GM23338 (cell line): ENCODE measurements at regions not wholly inside any gene's neighbourhood (a gene's known extent, or its start where the extent isn't known, plus 50 kb on each side); places are given as distances from the start of the nearest gene placed in this dataset.

Experiments
- CREB1 ChIP-seq: fragments of 250-450 bp; sonication (Bioruptor Pico); IDR thresholded peaks from 2 replicates; pipeline ENCODE4 v1.5.0; 2020; ENCODE audit warnings: low read depth, mild to moderate bottlenecking, moderate library complexity
- EZH2 ChIP-seq: fragments of 200-600 bp; sonication (generic); IDR thresholded peaks from one replicate; pipeline ENCODE4 v1.8.0; 2017; ENCODE audit warnings: antibody characterized with exemption, mild to moderate bottlenecking, low read depth; ENCODE audit not compliant: unreplicated experiment
- EZH2phosphoT487 ChIP-seq: fragments of 200-600 bp; sonication (generic); IDR thresholded peaks from one replicate; pipeline ENCODE4 v1.8.1; 2018; ENCODE audit warnings: antibody characterized with exemption; ENCODE audit not compliant: unreplicated experiment
- JUNB ChIP-seq: IDR thresholded peaks from one replicate; pipeline ENCODE4 v1.6.1; 2016; ENCODE audit warnings: antibody characterized with exemption; ENCODE audit not compliant: unreplicated experiment
- NANOG ChIP-seq: IDR thresholded peaks from 2 replicates; pipeline ENCODE4 v1.6.1; 2016; ENCODE audit warnings: antibody characterized with exemption, borderline replicate concordance
- POLR2AphosphoS5 ChIP-seq: IDR thresholded peaks from 2 replicates; pipeline ENCODE4 v1.6.1; 2016; ENCODE audit warnings: antibody characterized with exemption, low read depth
- STAT1 ChIP-seq: IDR thresholded peaks from one replicate; pipeline ENCODE4 v1.6.1; 2016; ENCODE audit warnings: antibody characterized with exemption; ENCODE audit not compliant: unreplicated experiment
- ZNF331 ChIP-seq: fragments of 250-450 bp; sonication (Bioruptor Pico); IDR thresholded peaks from 2 replicates; pipeline ENCODE4 v1.5.0; 2020; ENCODE audit warnings: low read depth, mild to moderate bottlenecking, moderate library complexity
- TF ChIP-seq, protein P1 (sequence below), 2 experiments: fragments of 200-600 bp in 1 of 2; sonication (generic) in 1 of 2; conservative IDR thresholded peaks; 2 replicates each; pipeline versions ENCODE4 v1.5.1 to v1.6.1; 2016 to 2017; ENCODE audit warnings: antibody characterized with exemption in 2 of 2, low read depth in 2 of 2, mild to moderate bottlenecking in 2 of 2, moderate library complexity in 1 of 2
- TF ChIP-seq, protein P2 (sequence below): IDR thresholded peaks from 2 replicates; pipeline ENCODE4 v1.6.1; 2016; ENCODE audit warnings: antibody characterized with exemption
- TF ChIP-seq, protein P3 (sequence below): IDR thresholded peaks from one replicate; pipeline ENCODE4 v1.6.1; 2018; ENCODE audit warnings: antibody characterized with exemption; ENCODE audit not compliant: unreplicated experiment

DNA sequence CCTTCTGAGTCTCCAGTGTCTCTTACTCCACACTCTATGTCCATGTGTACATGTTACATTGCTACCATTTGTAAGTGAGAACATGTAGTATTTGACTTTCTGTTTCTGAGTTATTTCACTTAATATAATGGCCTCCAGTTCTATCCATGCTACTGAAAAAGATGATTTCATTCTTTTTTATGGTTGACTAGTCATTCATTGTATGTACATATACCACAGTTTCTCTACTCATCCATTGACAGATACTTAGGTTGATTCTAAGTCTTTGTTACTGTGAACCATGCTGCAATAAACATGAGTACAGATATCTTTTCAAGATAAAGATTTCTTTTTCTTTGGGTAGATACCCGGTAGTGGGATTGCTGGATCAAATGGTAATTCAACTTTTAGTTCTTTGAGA lies 107.1 kb upstream of the CHD1 start:
- TF ChIP-seq, protein P1, sequence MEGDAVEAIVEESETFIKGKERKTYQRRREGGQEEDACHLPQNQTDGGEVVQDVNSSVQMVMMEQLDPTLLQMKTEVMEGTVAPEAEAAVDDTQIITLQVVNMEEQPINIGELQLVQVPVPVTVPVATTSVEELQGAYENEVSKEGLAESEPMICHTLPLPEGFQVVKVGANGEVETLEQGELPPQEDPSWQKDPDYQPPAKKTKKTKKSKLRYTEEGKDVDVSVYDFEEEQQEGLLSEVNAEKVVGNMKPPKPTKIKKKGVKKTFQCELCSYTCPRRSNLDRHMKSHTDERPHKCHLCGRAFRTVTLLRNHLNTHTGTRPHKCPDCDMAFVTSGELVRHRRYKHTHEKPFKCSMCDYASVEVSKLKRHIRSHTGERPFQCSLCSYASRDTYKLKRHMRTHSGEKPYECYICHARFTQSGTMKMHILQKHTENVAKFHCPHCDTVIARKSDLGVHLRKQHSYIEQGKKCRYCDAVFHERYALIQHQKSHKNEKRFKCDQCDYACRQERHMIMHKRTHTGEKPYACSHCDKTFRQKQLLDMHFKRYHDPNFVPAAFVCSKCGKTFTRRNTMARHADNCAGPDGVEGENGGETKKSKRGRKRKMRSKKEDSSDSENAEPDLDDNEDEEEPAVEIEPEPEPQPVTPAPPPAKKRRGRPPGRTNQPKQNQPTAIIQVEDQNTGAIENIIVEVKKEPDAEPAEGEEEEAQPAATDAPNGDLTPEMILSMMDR (conservative IDR thresholded peaks at IDR 0.05; ENCODE audit: low read depth in 2 of 2) = no peak
- no peak for TF ChIP-seq EZH2
- TF ChIP-seq, protein P2, sequence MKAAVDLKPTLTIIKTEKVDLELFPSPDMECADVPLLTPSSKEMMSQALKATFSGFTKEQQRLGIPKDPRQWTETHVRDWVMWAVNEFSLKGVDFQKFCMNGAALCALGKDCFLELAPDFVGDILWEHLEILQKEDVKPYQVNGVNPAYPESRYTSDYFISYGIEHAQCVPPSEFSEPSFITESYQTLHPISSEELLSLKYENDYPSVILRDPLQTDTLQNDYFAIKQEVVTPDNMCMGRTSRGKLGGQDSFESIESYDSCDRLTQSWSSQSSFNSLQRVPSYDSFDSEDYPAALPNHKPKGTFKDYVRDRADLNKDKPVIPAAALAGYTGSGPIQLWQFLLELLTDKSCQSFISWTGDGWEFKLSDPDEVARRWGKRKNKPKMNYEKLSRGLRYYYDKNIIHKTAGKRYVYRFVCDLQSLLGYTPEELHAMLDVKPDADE = no peak
- TF ChIP-seq EZH2phosphoT487 = no peak
- TF ChIP-seq, protein P3, sequence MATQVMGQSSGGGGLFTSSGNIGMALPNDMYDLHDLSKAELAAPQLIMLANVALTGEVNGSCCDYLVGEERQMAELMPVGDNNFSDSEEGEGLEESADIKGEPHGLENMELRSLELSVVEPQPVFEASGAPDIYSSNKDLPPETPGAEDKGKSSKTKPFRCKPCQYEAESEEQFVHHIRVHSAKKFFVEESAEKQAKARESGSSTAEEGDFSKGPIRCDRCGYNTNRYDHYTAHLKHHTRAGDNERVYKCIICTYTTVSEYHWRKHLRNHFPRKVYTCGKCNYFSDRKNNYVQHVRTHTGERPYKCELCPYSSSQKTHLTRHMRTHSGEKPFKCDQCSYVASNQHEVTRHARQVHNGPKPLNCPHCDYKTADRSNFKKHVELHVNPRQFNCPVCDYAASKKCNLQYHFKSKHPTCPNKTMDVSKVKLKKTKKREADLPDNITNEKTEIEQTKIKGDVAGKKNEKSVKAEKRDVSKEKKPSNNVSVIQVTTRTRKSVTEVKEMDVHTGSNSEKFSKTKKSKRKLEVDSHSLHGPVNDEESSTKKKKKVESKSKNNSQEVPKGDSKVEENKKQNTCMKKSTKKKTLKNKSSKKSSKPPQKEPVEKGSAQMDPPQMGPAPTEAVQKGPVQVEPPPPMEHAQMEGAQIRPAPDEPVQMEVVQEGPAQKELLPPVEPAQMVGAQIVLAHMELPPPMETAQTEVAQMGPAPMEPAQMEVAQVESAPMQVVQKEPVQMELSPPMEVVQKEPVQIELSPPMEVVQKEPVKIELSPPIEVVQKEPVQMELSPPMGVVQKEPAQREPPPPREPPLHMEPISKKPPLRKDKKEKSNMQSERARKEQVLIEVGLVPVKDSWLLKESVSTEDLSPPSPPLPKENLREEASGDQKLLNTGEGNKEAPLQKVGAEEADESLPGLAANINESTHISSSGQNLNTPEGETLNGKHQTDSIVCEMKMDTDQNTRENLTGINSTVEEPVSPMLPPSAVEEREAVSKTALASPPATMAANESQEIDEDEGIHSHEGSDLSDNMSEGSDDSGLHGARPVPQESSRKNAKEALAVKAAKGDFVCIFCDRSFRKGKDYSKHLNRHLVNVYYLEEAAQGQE = no peak
- no peak for TF ChIP-seq JUNB
- no peak for TF ChIP-seq STAT1
- TF ChIP-seq POLR2AphosphoS5 = no peak
- TF ChIP-seq CREB1 = no peak
- no peak for TF ChIP-seq NANOG
- no peak for TF ChIP-seq ZNF331
